ENCODE measurements at regions not wholly inside any gene's neighbourhood (a gene's known extent, or its start where the extent isn't known, plus 50 kb on each side); places are given as distances from the start of the nearest gene placed in this dataset.

DNA sequence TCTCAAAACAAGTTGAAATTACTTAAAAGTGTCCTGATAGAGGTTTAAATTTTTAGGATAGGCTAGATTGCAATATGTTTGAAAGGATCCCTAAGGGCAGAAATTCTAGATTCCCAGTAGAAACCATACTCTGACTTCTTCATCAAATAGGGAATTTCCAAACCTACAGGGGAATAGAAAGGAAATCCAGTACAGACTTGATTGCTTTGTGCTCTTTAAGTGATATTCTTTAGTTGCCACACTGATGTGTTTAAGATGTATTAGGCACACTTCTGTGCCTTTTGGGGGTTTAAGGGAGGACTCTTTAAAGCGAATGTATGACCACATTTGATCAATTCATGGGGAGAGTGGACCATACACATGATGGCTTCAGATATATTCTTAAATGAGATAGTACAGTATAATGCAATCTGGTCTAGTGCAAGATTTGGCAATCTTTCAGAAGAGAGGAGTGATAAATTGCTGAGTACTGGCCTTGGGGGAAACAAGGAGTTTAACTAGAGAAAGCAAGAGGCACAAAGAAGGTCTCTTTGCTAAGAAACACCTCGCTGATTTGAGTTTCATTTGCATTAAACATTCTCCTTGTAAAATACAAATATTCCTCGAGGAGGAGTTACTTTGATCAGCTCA lies 268.8 kb upstream of the NR5A2 start (continued):
- TF ChIP-seq, protein P1, sequence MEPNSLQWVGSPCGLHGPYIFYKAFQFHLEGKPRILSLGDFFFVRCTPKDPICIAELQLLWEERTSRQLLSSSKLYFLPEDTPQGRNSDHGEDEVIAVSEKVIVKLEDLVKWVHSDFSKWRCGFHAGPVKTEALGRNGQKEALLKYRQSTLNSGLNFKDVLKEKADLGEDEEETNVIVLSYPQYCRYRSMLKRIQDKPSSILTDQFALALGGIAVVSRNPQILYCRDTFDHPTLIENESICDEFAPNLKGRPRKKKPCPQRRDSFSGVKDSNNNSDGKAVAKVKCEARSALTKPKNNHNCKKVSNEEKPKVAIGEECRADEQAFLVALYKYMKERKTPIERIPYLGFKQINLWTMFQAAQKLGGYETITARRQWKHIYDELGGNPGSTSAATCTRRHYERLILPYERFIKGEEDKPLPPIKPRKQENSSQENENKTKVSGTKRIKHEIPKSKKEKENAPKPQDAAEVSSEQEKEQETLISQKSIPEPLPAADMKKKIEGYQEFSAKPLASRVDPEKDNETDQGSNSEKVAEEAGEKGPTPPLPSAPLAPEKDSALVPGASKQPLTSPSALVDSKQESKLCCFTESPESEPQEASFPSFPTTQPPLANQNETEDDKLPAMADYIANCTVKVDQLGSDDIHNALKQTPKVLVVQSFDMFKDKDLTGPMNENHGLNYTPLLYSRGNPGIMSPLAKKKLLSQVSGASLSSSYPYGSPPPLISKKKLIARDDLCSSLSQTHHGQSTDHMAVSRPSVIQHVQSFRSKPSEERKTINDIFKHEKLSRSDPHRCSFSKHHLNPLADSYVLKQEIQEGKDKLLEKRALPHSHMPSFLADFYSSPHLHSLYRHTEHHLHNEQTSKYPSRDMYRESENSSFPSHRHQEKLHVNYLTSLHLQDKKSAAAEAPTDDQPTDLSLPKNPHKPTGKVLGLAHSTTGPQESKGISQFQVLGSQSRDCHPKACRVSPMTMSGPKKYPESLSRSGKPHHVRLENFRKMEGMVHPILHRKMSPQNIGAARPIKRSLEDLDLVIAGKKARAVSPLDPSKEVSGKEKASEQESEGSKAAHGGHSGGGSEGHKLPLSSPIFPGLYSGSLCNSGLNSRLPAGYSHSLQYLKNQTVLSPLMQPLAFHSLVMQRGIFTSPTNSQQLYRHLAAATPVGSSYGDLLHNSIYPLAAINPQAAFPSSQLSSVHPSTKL (CRISPR knock-in tag; IDR thresholded peaks at IDR 0.05), result no peak
- no peak for TF ChIP-seq ZNF350 (CRISPR knock-in tag; IDR thresholded peaks at IDR 0.05; ENCODE audit: borderline replicate concordance, low read depth)
- TF ChIP-seq, protein P2, sequence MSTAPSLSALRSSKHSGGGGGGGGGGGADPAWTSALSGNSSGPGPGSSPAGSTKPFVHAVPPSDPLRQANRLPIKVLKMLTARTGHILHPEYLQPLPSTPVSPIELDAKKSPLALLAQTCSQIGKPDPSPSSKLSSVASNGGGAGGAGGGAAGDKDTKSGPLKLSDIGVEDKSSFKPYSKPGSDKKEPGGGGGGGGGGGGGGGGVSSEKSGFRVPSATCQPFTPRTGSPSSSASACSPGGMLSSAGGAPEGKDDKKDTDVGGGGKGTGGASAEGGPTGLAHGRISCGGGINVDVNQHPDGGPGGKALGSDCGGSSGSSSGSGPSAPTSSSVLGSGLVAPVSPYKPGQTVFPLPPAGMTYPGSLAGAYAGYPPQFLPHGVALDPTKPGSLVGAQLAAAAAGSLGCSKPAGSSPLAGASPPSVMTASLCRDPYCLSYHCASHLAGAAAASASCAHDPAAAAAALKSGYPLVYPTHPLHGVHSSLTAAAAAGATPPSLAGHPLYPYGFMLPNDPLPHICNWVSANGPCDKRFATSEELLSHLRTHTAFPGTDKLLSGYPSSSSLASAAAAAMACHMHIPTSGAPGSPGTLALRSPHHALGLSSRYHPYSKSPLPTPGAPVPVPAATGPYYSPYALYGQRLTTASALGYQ (CRISPR knock-in tag; IDR thresholded peaks at IDR 0.05), result no peak

DNA sequence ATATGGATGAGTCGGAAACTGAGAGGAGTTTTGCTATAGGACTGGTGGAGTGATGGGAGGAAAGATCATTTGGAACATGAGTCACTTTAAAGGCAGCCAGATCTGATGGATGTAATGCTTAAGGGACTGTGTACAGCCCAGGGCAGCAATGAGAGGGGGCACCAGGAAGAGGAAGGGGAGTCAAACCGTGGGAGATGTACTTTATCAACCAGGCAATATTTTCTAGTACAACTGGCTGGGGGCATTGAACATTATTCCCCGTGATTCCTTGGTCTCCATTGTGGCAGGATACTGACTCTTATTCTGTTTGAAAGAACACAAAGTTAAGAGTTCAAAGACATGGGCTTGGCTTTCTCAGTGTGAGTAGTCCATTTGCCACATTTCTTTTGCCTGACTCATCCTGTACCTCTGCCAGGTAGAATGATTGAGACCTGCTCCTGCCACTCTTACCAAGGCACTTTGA lies 268.2 kb upstream of the NR5A2 start:
- no peaks in the 10 kb centered on the region for H4K20me1 ChIP-seq (ENCODE audit: insufficient read depth, low read length)
- H3K27me3 ChIP-seq (ENCODE audit: control insufficient read depth in 1 of 2, insufficient read depth in 2 of 2, low read length in 2 of 2), result no peaks in the 10 kb centered on the region
- no peaks in the 10 kb centered on the region for H3K9me3 ChIP-seq (ENCODE audit: low read length)
- BruUV-seq (replicated peaks), result no TSS peak
- ATAC-seq (no peak), FAIRE-seq (no peak), DNase-seq (ENCODE audit: low spot score) (no peak)
- no peaks in the 10 kb centered on the region for H3K4me1 ChIP-seq (ENCODE audit: insufficient read depth, low read length)
- no peak overlapping the region for H3K27ac ChIP-seq (ENCODE audit: extremely low read length, insufficient read depth, low read length)
- H3K4me3 ChIP-seq (replicated peaks in 1 of 3; ENCODE audit: insufficient read depth in 1 of 3, low read depth in 2 of 3, low read length in 3 of 3), result no peak overlapping the region
- ChIA-PET POLR2A (no interaction called here), CTCF (ENCODE audit: low intra/inter-chr PET ratio, low total read pairs) (no interaction called here)
- intact Hi-C loops (cut with micrococcal nuclease; ENCODE audit: unreplicated experiment) (no loop called here), in situ Hi-C loops (cut with HindIII; ENCODE audit: extremely low pct_ligation_motif_present, low pct_unique_long_range_greater_than_20kb) (no loop called here)
- no peaks in the 10 kb centered on the region for H3K36me3 ChIP-seq (replicated peaks in 1 of 2; ENCODE audit: control insufficient read depth in 1 of 2, insufficient read depth in 2 of 2, low read length in 2 of 2)
- no peak overlapping the region for H2AFZ ChIP-seq (ENCODE audit: low read length)
- no peaks in the 10 kb centered on the region for H3K79me2 ChIP-seq (ENCODE audit: insufficient read depth, low read length)
- H3K4me2 ChIP-seq (ENCODE audit: low read depth, low read length), result no peak overlapping the region
- WGBS (ENCODE audit: low lambda C conversion rate), result 0% methylated on average over 3 of the region's 3 CpGs
- H3K9ac ChIP-seq (ENCODE audit: insufficient read depth, low read depth, low read length), result no peak overlapping the region
- TF ChIP-seq, protein P3, sequence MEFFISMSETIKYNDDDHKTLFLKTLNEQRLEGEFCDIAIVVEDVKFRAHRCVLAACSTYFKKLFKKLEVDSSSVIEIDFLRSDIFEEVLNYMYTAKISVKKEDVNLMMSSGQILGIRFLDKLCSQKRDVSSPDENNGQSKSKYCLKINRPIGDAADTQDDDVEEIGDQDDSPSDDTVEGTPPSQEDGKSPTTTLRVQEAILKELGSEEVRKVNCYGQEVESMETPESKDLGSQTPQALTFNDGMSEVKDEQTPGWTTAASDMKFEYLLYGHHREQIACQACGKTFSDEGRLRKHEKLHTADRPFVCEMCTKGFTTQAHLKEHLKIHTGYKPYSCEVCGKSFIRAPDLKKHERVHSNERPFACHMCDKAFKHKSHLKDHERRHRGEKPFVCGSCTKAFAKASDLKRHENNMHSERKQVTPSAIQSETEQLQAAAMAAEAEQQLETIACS (CRISPR knock-in tag; IDR thresholded peaks at IDR 0.05), result no peak
- TF ChIP-seq RBFOX2 (IDR thresholded peaks at IDR 0.05; ENCODE audit: low read depth, low read length), result no peak
- TF ChIP-seq ZNF180 (CRISPR knock-in tag; IDR thresholded peaks at IDR 0.05; ENCODE audit: borderline replicate concordance, low read depth), result no peak
- no peak for TF ChIP-seq SYNCRIP (IDR thresholded peaks at IDR 0.05; ENCODE audit: insufficient read depth, low read depth, low read length)
- TF ChIP-seq ZMAT3 (CRISPR knock-in tag; conservative IDR thresholded peaks at IDR 0.05), result no peak
- TF ChIP-seq ZBTB7A (CRISPR knock-in tag; IDR thresholded peaks at IDR 0.05), result no peak
- TF ChIP-seq, protein P4, sequence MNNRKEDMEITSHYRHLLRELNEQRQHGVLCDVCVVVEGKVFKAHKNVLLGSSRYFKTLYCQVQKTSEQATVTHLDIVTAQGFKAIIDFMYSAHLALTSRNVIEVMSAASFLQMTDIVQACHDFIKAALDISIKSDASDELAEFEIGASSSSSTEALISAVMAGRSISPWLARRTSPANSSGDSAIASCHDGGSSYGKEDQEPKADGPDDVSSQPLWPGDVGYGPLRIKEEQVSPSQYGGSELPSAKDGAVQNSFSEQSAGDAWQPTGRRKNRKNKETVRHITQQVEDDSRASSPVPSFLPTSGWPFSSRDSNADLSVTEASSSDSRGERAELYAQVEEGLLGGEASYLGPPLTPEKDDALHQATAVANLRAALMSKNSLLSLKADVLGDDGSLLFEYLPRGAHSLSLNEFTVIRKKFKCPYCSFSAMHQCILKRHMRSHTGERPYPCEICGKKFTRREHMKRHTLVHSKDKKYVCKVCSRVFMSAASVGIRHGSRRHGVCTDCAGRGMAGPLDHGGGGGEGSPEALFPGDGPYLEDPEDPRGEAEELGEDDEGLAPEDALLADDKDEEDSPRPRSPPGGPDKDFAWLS (CRISPR knock-in tag; IDR thresholded peaks at IDR 0.05; ENCODE audit: borderline replicate concordance), result no peak
- TF ChIP-seq GTF3A (CRISPR knock-in tag; conservative IDR thresholded peaks at IDR 0.05), result no peak
- TF ChIP-seq, protein P5, sequence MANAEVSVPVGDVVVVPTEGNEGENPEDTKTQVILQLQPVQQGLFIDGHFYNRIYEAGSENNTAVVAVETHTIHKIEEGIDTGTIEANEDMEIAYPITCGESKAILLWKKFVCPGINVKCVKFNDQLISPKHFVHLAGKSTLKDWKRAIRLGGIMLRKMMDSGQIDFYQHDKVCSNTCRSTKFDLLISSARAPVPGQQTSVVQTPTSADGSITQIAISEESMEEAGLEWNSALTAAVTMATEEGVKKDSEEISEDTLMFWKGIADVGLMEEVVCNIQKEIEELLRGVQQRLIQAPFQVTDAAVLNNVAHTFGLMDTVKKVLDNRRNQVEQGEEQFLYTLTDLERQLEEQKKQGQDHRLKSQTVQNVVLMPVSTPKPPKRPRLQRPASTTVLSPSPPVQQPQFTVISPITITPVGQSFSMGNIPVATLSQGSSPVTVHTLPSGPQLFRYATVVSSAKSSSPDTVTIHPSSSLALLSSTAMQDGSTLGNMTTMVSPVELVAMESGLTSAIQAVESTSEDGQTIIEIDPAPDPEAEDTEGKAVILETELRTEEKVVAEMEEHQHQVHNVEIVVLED (CRISPR knock-in tag; IDR thresholded peaks at IDR 0.05; ENCODE audit: borderline replicate concordance), result no peak
